ENCODE measurements at regions not wholly inside any gene's neighbourhood (a gene's known extent, or its start where the extent isn't known, plus 50 kb on each side); places are given as distances from the start of the nearest gene placed in this dataset.
"Not testable (repeated sequence)": the region's sequence is repeated elsewhere in the genome, so short reads cannot be mapped to it uniquely, and the experiment has no call there.

GRCh38 chr1:187038784-187039183 lies 210.0 kb downstream of the PLA2G4A start:
- DNase-seq (ENCODE audit: low spot score) = no peak

- DNase-seq (ENCODE audit: low spot score) = no peak
Measured at GRCh38 chr1:187041104-187041503, 212.4 kb downstream of the PLA2G4A start.

- no peak for DNase-seq (ENCODE audit: low spot score)
Measured at GRCh38 chr1:187042538-187042937, 213.8 kb downstream of the PLA2G4A start.

- DNase-seq (ENCODE audit: low spot score) = not testable (repeated sequence)
Measured at GRCh38 chr1:187043433-187043832, 214.7 kb downstream of the PLA2G4A start.

GRCh38 chr1:187044411-187044810 lies 215.7 kb downstream of the PLA2G4A start:
- DNase-seq (ENCODE audit: low spot score) = no peak

- DNase-seq (ENCODE audit: low spot score) = no peak
Measured at GRCh38 chr1:187045371-187045770, 216.6 kb downstream of the PLA2G4A start.

- no peak for DNase-seq (ENCODE audit: low spot score)
Measured at GRCh38 chr1:187046293-187046692, 217.5 kb downstream of the PLA2G4A start.

- DNase-seq (ENCODE audit: low spot score) = no peak
Measured at GRCh38 chr1:187047298-187047697, 218.5 kb downstream of the PLA2G4A start.

- peak; percentile 42 for DNase-seq (ENCODE audit: low spot score)
Measured at GRCh38 chr1:187051618-187052232, 223.0 kb downstream of the PLA2G4A start.

- DNase-seq (ENCODE audit: low spot score) = no peak
Measured at GRCh38 chr1:187053876-187054275, 225.1 kb downstream of the PLA2G4A start.

GRCh38 chr1:187054862-187055757 lies 226.4 kb downstream of the PLA2G4A start:
- no peak for DNase-seq (ENCODE audit: low spot score)

- DNase-seq (ENCODE audit: low spot score) = no peak
Measured at GRCh38 chr1:187063271-187063670, 234.5 kb downstream of the PLA2G4A start.

- no peak for DNase-seq (ENCODE audit: low spot score)
Measured at GRCh38 chr1:187067160-187067559, 238.4 kb downstream of the PLA2G4A start.

- DNase-seq (ENCODE audit: low spot score) = no peak
Measured at GRCh38 chr1:187070076-187070475, 241.3 kb downstream of the PLA2G4A start.

- DNase-seq (ENCODE audit: low spot score) = not testable (repeated sequence)
Measured at GRCh38 chr1:187072262-187073034, 243.7 kb downstream of the PLA2G4A start.

GRCh38 chr1:187073035-187073560 lies 244.3 kb downstream of the PLA2G4A start:
- DNase-seq (ENCODE audit: low spot score) = not testable (repeated sequence)

GRCh38 chr1:187073634-187074245 lies 245.0 kb downstream of the PLA2G4A start:
- not testable (repeated sequence) for DNase-seq (ENCODE audit: low spot score)

- no peak for DNase-seq (ENCODE audit: low spot score)
Measured at GRCh38 chr1:187074445-187075048, 245.8 kb downstream of the PLA2G4A start.

GRCh38 chr1:187076922-187077321 lies 248.2 kb downstream of the PLA2G4A start:
- DNase-seq (ENCODE audit: low spot score) = no peak

- DNase-seq (ENCODE audit: low spot score) = no peak
Measured at GRCh38 chr1:187078321-187078720, 249.6 kb downstream of the PLA2G4A start.

- DNase-seq (ENCODE audit: low spot score) = no peak
Measured at GRCh38 chr1:187078916-187079315, 250.2 kb downstream of the PLA2G4A start.

Measured in AG20443 (cell line).